GM23338 (cell line): ENCODE measurements at regions not wholly inside any gene's neighbourhood (a gene's known extent, or its start where the extent isn't known, plus 50 kb on each side); places are given as distances from the start of the nearest gene placed in this dataset.

ENCODE experiments used
- CREB1 ChIP-seq: fragments of 250-450 bp; sonication (Bioruptor Pico); IDR thresholded peaks from 2 replicates; pipeline ENCODE4 v1.5.0; 2020; ENCODE audit warnings: low read depth, mild to moderate bottlenecking, moderate library complexity
- CTCF ChIP-seq, 2 experiments: fragments of 200-600 bp in 1 of 2; sonication (generic) in 1 of 2; conservative IDR thresholded peaks; 2 replicates each; pipeline versions ENCODE4 v1.5.1 to v1.6.1; 2016 to 2017; ENCODE audit warnings: antibody characterized with exemption in 2 of 2, low read depth in 2 of 2, mild to moderate bottlenecking in 2 of 2, moderate library complexity in 1 of 2
- ETS1 ChIP-seq: IDR thresholded peaks from 2 replicates; pipeline ENCODE4 v1.6.1; 2016; ENCODE audit warnings: antibody characterized with exemption
- EZH2 ChIP-seq: fragments of 200-600 bp; sonication (generic); IDR thresholded peaks from one replicate; pipeline ENCODE4 v1.8.0; 2017; ENCODE audit warnings: antibody characterized with exemption, mild to moderate bottlenecking, low read depth; ENCODE audit not compliant: unreplicated experiment
- EZH2phosphoT487 ChIP-seq: fragments of 200-600 bp; sonication (generic); IDR thresholded peaks from one replicate; pipeline ENCODE4 v1.8.1; 2018; ENCODE audit warnings: antibody characterized with exemption; ENCODE audit not compliant: unreplicated experiment
- JUNB ChIP-seq: IDR thresholded peaks from one replicate; pipeline ENCODE4 v1.6.1; 2016; ENCODE audit warnings: antibody characterized with exemption; ENCODE audit not compliant: unreplicated experiment
- NANOG ChIP-seq: IDR thresholded peaks from 2 replicates; pipeline ENCODE4 v1.6.1; 2016; ENCODE audit warnings: antibody characterized with exemption, borderline replicate concordance
- POLR2AphosphoS5 ChIP-seq: IDR thresholded peaks from 2 replicates; pipeline ENCODE4 v1.6.1; 2016; ENCODE audit warnings: antibody characterized with exemption, low read depth
- REST ChIP-seq: IDR thresholded peaks from one replicate; pipeline ENCODE4 v1.6.1; 2018; ENCODE audit warnings: antibody characterized with exemption; ENCODE audit not compliant: unreplicated experiment
- ZNF114 ChIP-seq: fragments of 250-450 bp; sonication (Bioruptor Pico); IDR thresholded peaks from 2 replicates; pipeline ENCODE4 v1.5.0; 2020; ENCODE audit warnings: mild to moderate bottlenecking, moderate library complexity
- ZNF331 ChIP-seq: fragments of 250-450 bp; sonication (Bioruptor Pico); IDR thresholded peaks from 2 replicates; pipeline ENCODE4 v1.5.0; 2020; ENCODE audit warnings: low read depth, mild to moderate bottlenecking, moderate library complexity

DNA sequence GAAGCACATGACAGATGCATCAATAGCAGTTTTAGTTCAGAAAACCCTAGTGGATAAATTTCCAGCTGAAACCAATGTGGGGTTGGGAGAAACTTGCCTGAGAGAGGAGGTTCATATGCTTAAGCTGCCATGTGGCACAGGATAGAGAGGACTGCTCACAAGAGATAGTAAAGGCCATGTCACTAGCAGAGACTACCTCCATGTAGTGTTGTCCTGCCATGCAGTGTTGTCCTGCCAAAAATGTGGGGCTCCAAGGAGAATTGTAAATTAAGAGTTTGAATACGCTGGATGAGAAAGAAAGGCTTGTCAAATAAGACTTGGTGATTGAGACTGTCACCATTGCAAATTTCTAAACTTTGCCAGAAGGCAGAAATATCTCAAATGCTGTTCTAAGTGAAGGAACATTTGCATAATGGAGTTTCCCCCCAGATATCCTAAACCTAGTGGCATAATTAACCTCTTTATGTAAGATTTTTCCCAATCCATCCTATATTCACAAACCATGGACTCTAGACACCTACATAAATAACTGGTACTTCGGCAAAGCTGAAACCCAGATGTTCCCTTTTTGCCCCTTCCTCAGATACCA, 938.3 kb upstream of the ALCAM start:
- TF ChIP-seq JUNB = no peak
- no peak for TF ChIP-seq REST
- no peak for TF ChIP-seq CTCF (conservative IDR thresholded peaks at IDR 0.05; ENCODE audit: low read depth in 2 of 2)
- TF ChIP-seq EZH2 = no peak
- TF ChIP-seq ETS1 = no peak
- no peak for TF ChIP-seq CREB1
- no peak for TF ChIP-seq POLR2AphosphoS5
- TF ChIP-seq EZH2phosphoT487 = no peak
- TF ChIP-seq ZNF114 (CRISPR knock-in tag) = no peak
- TF ChIP-seq NANOG = no peak
- no peak for TF ChIP-seq ZNF331 (CRISPR knock-in tag)
